ENCODE measurements at regions not wholly inside any gene's neighbourhood (a gene's known extent, or its start where the extent isn't known, plus 50 kb on each side); places are given as distances from the start of the nearest gene placed in this dataset.

- TF ChIP-seq ZNF274 (IDR thresholded peaks at IDR 0.05; ENCODE audit: low read depth, low read length): no peak
- no peak for TF ChIP-seq SUZ12 (IDR thresholded peaks at IDR 0.05; ENCODE audit: extremely low read depth, insufficient read depth, insufficient read length)
These were observed 741.6 kb upstream of the HS3ST1 start for GRCh38 chr4:12170308-12170707.

Data from NT2/D1 (cell line).